ENCODE measurements at regions not wholly inside any gene's neighbourhood (a gene's known extent, or its start where the extent isn't known, plus 50 kb on each side); places are given as distances from the start of the nearest gene placed in this dataset.

GRCh38 chr5:93791518-93791972, 50.1 kb upstream of the POU5F2 start:
- no peaks in the 10 kb centered on the region for H3K27me3 ChIP-seq (ENCODE audit: control insufficient read depth, insufficient read depth)
- H3K4me3 ChIP-seq (ENCODE audit: low read length) = no peak overlapping the region
- intact Hi-C loops (cut with DNase I) = loop anchor here in 1 of 4 donors (10.0 kb wide), 1 partner anchor 187 kb away; no protein-coding TSS in a partner anchor
- ATAC-seq (no peak), DNase-seq (no peak)
- no peaks in the 10 kb centered on the region for H3K9me3 ChIP-seq (ENCODE audit: control insufficient read depth, low read length)
- H3K27ac ChIP-seq (ENCODE audit: low read length) = no peak overlapping the region
- H3K4me1 ChIP-seq (ENCODE audit: control insufficient read depth, insufficient read depth, low read length) = no peaks in the 10 kb centered on the region
- 45% methylated on average over 3 of the region's 3 CpGs for WGBS

Data from right cardiac atrium (tissue), 5 donors.